GM19468 (cell line): ENCODE measurements at regions not wholly inside any gene's neighbourhood (a gene's known extent, or its start where the extent isn't known, plus 50 kb on each side); places are given as distances from the start of the nearest gene placed in this dataset.

Source experiments
- ATAC-seq: cut with Tn5 transposase; IDR thresholded peaks from one replicate; pipeline ENCODE4 v1.9.1; 2021; ENCODE audit warnings: mild to moderate bottlenecking, moderate library complexity, moderate number of reproducible peaks; ENCODE audit not compliant: unreplicated experiment; ENCODE audit errors: extremely low read depth

GRCh38 chr5:50963971-50964745 is 297.7 kb downstream of the PARP8 start:
- no peak for ATAC-seq

GRCh38 chr5:50964746-50965653 is 298.6 kb downstream of the PARP8 start:
- ATAC-seq = no peak

GRCh38 chr5:50965654-50966375 is 299.4 kb downstream of the PARP8 start:
- ATAC-seq = no peak

GRCh38 chr5:50967009-50967562 is 300.6 kb downstream of the PARP8 start:
- no peak for ATAC-seq

GRCh38 chr5:50967563-50968355 is 301.3 kb downstream of the PARP8 start:
- no peak for ATAC-seq

- ATAC-seq = no peak
Measured at GRCh38 chr5:50968356-50969149, 302.1 kb downstream of the PARP8 start.

- ATAC-seq = no peak
Measured at GRCh38 chr5:50969151-50970031, 303.0 kb downstream of the PARP8 start.

- ATAC-seq = no peak
Measured at GRCh38 chr5:50975840-50976239, 309.4 kb downstream of the PARP8 start.

GRCh38 chr5:50978924-50979323 is 312.5 kb downstream of the PARP8 start:
- no peak for ATAC-seq

GRCh38 chr5:50984640-50985039 is 318.2 kb downstream of the PARP8 start:
- ATAC-seq = no peak

- no peak for ATAC-seq
Measured at GRCh38 chr5:50990296-50990924, 324.0 kb downstream of the PARP8 start.

- ATAC-seq = no peak
Measured at GRCh38 chr5:50995285-50995942, 329.0 kb downstream of the PARP8 start.

- no peak for ATAC-seq
Measured at GRCh38 chr5:51001227-51001923, 334.9 kb downstream of the PARP8 start.

- ATAC-seq = no peak
Measured at GRCh38 chr5:51002368-51002767, 335.9 kb downstream of the PARP8 start.

GRCh38 chr5:51013036-51013435 is 346.6 kb downstream of the PARP8 start:
- ATAC-seq = no peak

GRCh38 chr5:51018423-51018822 is 352.0 kb downstream of the PARP8 start:
- no peak for ATAC-seq
